ENCODE measurements at regions not wholly inside any gene's neighbourhood (a gene's known extent, or its start where the extent isn't known, plus 50 kb on each side); places are given as distances from the start of the nearest gene placed in this dataset.
A peak's percentile ranks its signal among the peaks of the same experiment; 100 is the strongest.

- peak; percentile 14 for DNase-seq (ENCODE audit: low read depth, low spot score)
Observed at GRCh38 chr10:4034907-4035598, 250.0 kb upstream of the KLF6 start.

DNA sequence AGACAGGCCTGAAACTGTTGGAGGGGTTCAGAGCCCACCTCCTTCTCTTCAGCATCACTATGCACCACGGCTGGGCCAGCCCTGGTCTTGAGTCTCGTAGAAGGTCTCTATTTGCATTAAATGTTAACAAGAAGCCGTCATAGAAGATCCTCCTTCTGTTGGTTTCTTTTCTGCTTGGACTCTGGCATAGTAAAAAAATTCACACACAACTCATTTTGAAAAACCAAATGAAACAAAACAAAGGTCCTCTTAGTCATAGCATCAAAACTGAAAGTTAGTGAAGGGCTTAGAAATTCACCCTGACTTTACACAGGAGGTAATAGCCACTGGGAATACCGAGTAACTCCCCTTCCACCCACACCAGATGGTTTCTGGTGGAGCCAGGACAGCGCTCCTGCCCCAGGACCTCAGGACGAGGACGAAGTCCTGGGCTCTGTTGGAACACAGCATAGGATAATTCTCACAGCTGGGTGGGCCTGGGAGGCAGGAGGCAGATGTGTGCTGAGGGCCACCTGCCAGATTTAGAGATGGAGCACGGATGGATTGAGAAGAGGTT lies 248.4 kb upstream of the KLF6 start:
- DNase-seq (ENCODE audit: low read depth, low spot score), result no peak

DNA sequence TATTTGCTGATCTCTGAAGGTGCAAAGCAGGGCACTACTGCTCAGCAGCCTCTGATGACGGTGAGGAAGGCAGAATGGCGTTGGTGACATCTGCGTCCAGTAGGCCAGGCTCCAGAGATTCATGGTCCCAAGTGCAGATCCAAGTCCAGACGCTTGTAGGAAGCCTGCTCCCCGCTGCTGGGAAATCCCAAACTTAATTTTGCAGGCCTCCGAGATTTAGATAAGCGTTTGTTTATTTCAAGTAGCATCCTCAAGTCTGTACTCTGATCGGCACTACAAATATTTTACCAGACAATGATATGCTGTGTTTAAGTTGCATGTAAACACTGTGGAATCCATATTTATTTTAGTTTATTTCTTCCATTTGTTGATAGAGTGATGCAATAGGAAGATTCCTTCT lies 244.9 kb upstream of the KLF6 start:
- no peak for DNase-seq (ENCODE audit: low read depth, low spot score)

DNA sequence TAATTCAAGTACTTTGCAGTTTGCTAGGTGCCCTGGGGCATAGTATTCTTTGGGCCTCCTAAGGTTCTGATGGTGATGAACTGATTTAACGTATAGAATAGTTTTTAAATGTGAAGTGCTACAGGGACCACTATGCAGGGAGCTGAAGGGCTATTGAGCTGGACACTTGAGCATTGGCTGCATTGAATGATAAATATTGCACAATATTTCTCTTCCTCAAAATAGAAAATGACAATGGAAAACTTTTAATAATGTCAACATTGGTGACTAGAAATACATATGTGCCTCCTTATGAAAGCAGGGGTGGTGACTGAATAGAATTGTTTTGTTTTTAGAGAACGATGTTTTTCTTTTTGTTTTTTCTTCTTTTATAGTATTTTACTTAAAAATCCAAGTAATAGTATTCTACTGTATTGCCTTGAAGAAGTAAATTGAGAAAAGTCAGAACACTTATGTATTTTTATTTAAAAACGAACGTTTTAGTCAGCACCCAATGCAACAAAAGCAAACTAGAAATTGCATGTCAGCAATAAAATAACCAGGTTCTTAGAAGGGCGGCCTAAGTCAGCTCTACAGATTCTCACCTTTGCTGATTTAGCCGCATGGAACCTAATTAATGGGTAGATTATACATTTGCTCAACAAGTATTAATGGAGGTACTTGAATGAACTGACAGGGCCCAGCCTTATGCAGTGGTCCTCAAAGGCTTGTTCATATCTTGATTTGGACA lies 244.0 kb upstream of the KLF6 start:
- DNase-seq (ENCODE audit: low read depth, low spot score), result no peak

- no peak for DNase-seq (ENCODE audit: low read depth, low spot score)
Observed at GRCh38 chr10:4028027-4028471, 243.0 kb upstream of the KLF6 start.

- DNase-seq (ENCODE audit: low read depth, low spot score), result no peak
Observed at GRCh38 chr10:4025339-4025738, 240.3 kb upstream of the KLF6 start.

GRCh38 chr10:4024516-4025245 lies 239.7 kb upstream of the KLF6 start:
- DNase-seq (ENCODE audit: low read depth, low spot score), result peak; percentile 51

DNA sequence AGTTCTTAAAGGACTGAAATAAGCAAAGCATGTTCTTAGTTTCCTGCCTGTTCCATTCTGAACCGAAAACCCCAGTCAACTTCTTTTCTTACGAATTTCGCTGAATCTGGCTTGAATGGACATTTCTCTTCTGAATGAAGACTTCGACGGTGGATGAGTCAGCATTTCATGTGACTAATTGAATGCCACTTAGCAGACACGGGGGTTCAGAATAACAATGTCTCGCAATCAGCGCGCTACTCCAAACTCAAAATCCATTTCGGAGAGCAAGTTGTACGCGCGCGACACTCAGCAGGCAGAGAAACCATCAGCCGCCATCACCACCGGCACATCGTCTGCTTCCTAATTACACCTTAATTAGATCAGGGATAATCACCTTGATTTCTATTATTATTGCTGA lies 239.0 kb upstream of the KLF6 start:
- peak; percentile 74 for DNase-seq (ENCODE audit: low read depth, low spot score)

- peak; percentile 26 for DNase-seq (ENCODE audit: low read depth, low spot score)
Observed at GRCh38 chr10:4022473-4022872, 237.5 kb upstream of the KLF6 start.

DNA sequence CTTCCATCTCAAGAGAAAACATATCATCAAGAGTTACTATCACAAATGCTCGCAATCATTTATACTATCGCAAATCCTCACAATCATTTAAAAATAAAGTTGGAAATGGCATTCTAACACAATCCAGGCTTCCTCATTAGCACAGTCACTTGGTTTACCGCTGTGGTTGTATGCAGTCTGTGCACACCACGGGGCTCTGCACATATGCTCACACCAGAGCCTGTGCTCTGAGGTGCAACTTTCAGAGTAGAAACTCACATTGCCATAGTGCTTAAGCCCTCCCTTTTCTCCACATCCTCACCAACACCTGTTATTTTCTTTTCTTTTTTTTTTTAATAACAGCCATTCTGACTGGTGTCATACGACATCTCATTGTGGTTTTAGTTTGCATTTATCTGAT lies 235.6 kb upstream of the KLF6 start:
- no peak for DNase-seq (ENCODE audit: low read depth, low spot score)

GRCh38 chr10:4018054-4018511 lies 233.1 kb upstream of the KLF6 start:
- no peak for DNase-seq (ENCODE audit: low read depth, low spot score)

GRCh38 chr10:4017336-4017735 lies 232.3 kb upstream of the KLF6 start:
- no peak for DNase-seq (ENCODE audit: low read depth, low spot score)

GRCh38 chr10:4016214-4016740 lies 231.3 kb upstream of the KLF6 start:
- no peak for DNase-seq (ENCODE audit: low read depth, low spot score)

GRCh38 chr10:4013651-4014121 lies 228.7 kb upstream of the KLF6 start:
- no peak for DNase-seq (ENCODE audit: low read depth, low spot score)

GRCh38 chr10:4012848-4013247 lies 227.8 kb upstream of the KLF6 start:
- no peak for DNase-seq (ENCODE audit: low read depth, low spot score)

DNA sequence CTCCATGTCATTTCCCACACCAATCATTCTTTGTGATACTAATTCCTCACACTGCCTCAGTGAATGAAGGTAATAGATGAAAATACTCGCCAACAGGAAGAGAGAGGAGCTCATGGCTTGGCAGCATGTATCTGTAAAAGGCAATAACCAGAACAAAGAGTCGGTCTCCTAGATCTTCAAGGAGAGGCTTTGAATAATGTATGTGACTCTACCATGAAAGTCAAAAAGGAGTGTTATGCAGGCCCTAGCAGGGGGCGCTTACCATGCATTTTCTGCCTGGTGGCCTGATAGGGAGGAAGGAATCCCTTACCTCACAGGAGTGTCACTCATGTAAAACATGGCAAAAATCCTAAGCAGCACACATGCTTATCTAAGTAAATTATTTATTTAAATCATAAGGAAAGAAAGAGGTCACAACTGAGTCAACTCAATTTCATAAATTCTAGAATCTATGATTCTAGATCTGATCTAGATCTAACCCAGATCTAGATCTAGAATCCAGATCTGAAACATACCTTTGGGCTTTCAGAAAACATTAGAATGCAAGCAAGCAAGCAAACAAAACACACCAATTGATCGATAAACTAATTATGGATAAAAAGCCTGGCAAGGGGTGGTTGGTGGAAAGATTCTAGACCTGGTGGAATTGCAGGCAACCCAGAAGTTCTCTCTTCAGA lies 226.3 kb upstream of the KLF6 start:
- DNase-seq (ENCODE audit: low read depth, low spot score), result no peak

DNA sequence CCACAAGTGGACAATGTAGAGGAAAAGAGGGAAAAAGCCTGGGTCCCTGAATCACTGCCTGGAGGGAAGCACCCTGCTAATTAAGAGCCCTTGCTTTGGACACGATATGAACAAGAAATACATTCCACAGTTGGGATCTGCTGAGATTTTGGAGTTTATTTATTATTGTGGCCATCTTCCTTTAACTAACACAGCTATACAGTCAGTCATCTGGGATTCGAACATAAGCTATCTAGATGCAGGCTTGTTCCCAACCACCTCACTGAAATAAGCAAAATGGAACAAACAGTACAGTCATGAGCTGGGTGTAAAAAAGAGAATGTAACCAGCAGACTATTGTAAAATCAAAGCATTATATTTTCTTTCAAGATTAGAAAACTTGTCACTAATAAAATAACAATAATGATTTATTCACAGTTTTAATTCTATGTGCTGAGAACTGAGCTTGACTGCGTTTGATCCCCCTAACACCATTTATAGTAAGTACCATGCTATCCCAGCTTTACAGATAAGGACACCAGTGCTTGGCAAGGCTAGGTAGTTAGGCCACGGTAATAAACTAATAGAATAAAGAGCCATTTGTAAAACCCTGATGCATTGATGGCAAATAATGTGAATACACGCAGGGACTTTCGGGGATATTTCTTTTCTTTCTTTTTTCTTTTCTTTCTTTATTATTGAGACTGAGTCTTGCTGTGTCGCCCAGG lies 223.8 kb upstream of the KLF6 start:
- no peak for DNase-seq (ENCODE audit: low read depth, low spot score)

DNA sequence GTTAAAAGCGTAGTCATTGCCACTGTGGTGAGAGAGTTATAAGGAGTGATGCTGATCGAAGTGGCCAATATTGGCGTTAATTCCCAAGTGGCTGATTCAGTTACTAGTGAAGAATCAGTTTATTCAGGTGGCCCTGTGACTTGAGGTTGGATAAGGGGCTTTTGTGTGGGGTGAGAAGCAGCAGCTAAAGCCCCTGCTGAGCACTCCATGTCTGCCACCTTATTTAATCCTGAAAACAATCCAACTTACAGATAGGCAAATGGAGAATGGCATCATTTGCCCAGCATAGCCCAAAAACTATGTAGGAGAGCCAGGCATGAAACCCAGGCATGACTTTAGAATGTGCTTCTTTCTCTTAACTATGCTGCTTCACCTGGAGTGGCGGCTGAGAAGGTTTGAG lies 222.8 kb upstream of the KLF6 start:
- DNase-seq (ENCODE audit: low read depth, low spot score), result no peak

- no peak for DNase-seq (ENCODE audit: low read depth, low spot score)
Observed at GRCh38 chr10:4006858-4007257, 221.8 kb upstream of the KLF6 start.

GRCh38 chr10:4006051-4006450 lies 221.0 kb upstream of the KLF6 start:
- DNase-seq (ENCODE audit: low read depth, low spot score), result no peak

GRCh38 chr10:4004990-4005389 lies 220.0 kb upstream of the KLF6 start:
- no peak for DNase-seq (ENCODE audit: low read depth, low spot score)

All from astrocyte of the hippocampus (primary cell).